Uterus (tissue), 2 donors: ENCODE measurements at regions not wholly inside any gene's neighbourhood (a gene's known extent, or its start where the extent isn't known, plus 50 kb on each side); places are given as distances from the start of the nearest gene placed in this dataset.

ENCODE experiments used
- CTCF ChIP-seq, 4 experiments: fragments of 200-600 bp in 2 of 4; fragments of 450-650 bp in 2 of 4; sonication (generic) in 2 of 4; IDR thresholded peaks; one replicate each; pipeline ENCODE4 v1.5.1; 2016 to 2019; ENCODE audit warnings: antibody characterized with exemption in 4 of 4, mild to moderate bottlenecking in 2 of 4, moderate library complexity in 1 of 4
- POLR2A ChIP-seq, 2 donors: fragments of 450-650 bp; IDR thresholded peaks; one replicate each; pipeline ENCODE4 v1.6.1; 2016; ENCODE audit warnings: antibody characterized with exemption in 2 of 2, mild to moderate bottlenecking in 1 of 2, moderate library complexity in 1 of 2

- no peak for TF ChIP-seq POLR2A (IDR thresholded peaks at IDR 0.05)
- no peak for TF ChIP-seq CTCF (IDR thresholded peaks at IDR 0.05)
Observed at GRCh38 chr13:21960108-21960507, 289.2 kb downstream of the FGF9 start.
